Right lobe of liver (tissue), 4 donors: ENCODE measurements at regions not wholly inside any gene's neighbourhood (a gene's known extent, or its start where the extent isn't known, plus 50 kb on each side); places are given as distances from the start of the nearest gene placed in this dataset.

Experiments
- POLR2A ChIP-seq: fragments of 450-650 bp; IDR thresholded peaks from one replicate; pipeline ENCODE4 v1.6.1; 2017; ENCODE audit warnings: antibody characterized with exemption, mild to moderate bottlenecking
- TF ChIP-seq, protein P1 (sequence below), 4 donors: fragments of 200-600 bp in 3 of 4; fragments of 450-650 bp in 1 of 4; IDR thresholded peaks; one replicate each; pipeline versions ENCODE4 v1.5.1 to v1.8.0; 2016 to 2022; ENCODE audit warnings: antibody characterized with exemption in 4 of 4, mild to moderate bottlenecking in 2 of 4
- donor health status: DM: no; HTN: no; CAD: no.
- donor health status: DM: no; HTN: no; CAD: no.
- donor health status: DM: no; HTN: yes; CAD: no.

DNA sequence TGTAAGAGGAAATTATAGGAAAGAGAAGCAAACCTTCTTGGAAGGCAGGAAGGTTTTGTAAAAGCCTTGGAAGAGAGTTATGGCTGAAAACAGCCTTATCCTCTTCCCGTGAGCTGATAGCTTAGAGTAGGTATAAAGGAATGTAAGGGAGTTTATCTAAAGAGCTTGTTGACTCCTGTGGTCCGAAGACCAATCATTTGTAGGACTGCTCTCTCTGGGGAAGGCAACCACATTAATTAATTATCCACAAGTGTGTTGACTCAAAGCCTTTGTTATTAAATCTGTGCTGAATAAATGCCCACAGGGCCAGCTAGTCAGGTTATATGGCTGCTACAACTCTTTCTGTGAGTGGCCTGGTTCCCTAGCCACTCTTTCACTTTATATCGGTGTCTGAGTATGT is 452.1 kb upstream of the RASGRP1 start:
- TF ChIP-seq, protein P1, sequence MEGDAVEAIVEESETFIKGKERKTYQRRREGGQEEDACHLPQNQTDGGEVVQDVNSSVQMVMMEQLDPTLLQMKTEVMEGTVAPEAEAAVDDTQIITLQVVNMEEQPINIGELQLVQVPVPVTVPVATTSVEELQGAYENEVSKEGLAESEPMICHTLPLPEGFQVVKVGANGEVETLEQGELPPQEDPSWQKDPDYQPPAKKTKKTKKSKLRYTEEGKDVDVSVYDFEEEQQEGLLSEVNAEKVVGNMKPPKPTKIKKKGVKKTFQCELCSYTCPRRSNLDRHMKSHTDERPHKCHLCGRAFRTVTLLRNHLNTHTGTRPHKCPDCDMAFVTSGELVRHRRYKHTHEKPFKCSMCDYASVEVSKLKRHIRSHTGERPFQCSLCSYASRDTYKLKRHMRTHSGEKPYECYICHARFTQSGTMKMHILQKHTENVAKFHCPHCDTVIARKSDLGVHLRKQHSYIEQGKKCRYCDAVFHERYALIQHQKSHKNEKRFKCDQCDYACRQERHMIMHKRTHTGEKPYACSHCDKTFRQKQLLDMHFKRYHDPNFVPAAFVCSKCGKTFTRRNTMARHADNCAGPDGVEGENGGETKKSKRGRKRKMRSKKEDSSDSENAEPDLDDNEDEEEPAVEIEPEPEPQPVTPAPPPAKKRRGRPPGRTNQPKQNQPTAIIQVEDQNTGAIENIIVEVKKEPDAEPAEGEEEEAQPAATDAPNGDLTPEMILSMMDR (IDR thresholded peaks at IDR 0.05) = no peak
- TF ChIP-seq POLR2A = no peak
